Caki2 (cell line): ENCODE measurements at regions not wholly inside any gene's neighbourhood (a gene's known extent, or its start where the extent isn't known, plus 50 kb on each side); places are given as distances from the start of the nearest gene placed in this dataset.
A peak's percentile ranks its signal among the peaks of the same experiment; 100 is the strongest.
"Not testable (repeated sequence)": the region's sequence is repeated elsewhere in the genome, so short reads cannot be mapped to it uniquely, and the experiment has no call there.

Experiments
- DNase-seq: peaks from one replicate; pipeline ENCODE4 v3.0.0-alpha.2; 2015; ENCODE audit warnings: low read depth
- in situ Hi-C: cut with HindIII; loops from 2 replicates; pipeline ENCODE4 v1.10.0; 2016; ENCODE audit warnings: low sequenced_read_pairs, low pct_unique_long_range_greater_than_20kb, mixed read lengths

DNA sequence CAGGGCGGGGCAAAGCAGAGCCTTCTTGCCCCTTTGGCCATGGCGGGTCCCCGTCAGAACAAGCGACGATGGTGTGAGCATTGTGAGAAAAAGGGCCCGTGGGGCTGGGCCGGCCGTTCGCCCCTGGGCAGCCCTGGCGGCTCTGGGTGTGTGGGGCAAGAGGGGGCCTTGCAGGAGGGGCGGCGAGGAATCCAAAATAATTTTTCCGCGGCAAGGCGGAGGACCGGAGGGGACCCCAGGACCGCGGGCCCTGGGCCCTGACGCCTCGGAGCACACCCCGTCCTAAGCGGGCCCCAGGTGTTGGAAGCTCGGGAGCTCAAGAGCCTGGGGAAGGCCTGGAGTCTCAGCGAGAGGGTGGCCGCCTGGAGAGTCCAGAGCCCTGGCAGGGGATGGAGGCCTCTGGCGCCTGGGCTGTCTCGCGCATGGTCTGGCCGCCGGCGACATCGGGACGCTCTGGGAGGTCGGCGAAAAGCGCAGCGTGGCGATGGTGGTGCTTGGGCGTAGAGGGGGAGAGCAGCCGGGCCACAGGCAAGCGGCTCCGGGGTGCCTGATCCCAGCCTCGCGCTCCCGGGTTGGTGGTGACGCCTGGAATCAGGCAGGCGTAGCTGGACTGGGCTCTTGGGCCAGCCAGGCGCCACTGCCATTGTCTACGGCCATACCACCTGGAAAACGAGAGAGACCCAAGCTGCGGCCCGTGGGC is 1469.9 kb downstream of the FOXD4L5 start:
- DNase-seq, in situ Hi-C loops: not testable (repeated sequence)

DNA sequence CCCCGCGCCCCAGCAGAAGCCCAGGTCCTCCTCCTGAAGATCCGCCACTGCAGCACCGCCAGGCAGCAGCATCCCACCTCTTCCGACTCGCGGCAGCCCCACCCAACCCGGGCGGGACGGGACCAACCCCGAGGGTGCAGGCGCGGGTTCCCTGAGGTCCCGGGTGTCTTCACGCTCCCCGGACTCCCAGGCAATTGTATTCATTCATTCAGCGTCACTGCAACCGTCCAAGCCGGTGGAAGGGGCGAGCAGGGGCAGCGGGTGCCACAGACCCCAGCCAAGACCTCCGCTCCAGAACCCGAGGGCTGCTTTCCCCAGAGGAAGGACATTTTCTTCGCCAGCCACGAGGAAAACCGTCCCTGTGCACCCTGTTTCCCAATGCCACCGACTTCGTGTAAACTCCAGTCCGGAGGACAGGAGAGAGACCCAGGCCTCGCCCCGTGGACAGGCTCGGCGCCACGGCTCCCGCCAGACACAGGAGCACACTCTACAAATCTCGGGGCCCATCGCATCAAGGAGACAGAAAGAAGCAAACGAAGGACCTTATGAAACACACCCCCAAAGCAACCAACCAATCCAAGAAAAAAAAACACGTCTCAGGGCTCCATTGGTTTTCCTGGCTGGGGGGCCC is 1471.5 kb downstream of the FOXD4L5 start:
- in situ Hi-C loops = not testable (repeated sequence)

DNA sequence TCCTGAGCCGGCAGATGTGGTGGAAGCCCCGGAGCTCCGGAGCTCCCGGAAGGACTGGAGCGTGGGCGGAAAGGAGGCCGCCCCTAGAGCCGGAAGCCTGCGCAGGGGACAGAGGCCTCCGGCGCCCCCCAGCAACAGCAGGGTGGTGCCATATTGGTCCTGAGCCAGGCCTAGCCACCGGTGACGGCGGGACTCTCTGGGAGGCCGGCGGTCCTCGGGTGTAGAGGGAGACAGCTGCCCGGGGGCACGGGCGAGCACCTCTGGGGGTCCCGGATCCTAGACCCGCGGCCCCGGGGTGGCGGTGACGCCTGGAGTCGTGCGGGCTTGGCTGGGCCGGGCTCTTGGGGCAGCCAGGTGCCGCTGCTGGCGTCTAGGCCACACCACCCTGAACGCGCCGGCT is 1472.2 kb downstream of the FOXD4L5 start:
- in situ Hi-C loops, DNase-seq: not testable (repeated sequence)

More for the DNA sequence above, 1471.5 kb downstream of the FOXD4L5 start:
- not testable (repeated sequence) for DNase-seq

DNA sequence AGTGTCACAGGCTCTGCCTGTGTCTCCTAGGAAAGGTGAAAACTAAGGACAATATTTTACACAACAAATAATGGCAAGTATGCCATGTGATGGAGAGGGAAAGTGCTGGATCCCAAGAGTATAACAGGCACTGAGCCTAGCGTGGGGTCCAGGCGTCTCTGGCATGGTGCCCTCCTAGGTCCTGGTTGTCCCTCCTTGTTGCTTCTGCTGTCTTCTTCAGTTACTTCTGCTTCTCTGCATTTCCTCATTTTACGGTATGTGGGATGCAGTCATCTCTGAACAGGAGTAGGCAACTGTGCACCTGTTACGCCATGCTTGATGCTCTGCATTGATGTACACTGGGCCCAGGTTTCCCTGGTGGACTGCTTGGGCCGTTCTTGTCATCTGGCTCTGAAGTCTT is 1480.8 kb downstream of the FOXD4L5 start:
- DNase-seq, in situ Hi-C loops: not testable (repeated sequence)

DNA sequence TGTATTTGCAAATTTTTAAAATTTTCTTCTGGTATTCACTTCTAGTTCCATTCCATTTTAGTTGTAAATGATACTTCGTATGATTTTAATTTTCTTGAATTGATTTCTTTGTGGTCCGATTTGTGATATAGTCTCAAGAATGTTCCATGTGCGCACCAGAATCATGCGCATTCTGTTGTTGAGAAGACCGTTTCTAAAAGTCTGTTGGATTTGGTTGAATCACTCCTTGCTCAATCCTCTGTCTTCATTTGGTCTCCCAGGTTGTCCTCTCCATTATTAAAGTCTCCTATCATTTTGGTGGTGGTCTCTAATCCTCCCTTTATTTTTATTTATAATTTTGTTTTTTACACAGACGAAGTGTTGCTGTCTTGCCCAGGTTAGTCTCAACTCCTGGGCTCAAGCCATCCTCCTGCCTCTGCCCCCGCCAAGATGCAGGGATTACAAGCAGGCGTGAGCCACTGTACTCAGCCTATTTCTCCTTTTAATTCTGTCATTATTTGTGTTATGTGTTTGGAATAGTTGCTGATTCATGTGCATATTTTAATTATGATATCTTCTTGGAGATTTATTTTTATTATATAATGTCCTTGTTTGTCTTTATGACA is 1490.8 kb downstream of the FOXD4L5 start:
- DNase-seq, in situ Hi-C loops: not testable (repeated sequence)

DNA sequence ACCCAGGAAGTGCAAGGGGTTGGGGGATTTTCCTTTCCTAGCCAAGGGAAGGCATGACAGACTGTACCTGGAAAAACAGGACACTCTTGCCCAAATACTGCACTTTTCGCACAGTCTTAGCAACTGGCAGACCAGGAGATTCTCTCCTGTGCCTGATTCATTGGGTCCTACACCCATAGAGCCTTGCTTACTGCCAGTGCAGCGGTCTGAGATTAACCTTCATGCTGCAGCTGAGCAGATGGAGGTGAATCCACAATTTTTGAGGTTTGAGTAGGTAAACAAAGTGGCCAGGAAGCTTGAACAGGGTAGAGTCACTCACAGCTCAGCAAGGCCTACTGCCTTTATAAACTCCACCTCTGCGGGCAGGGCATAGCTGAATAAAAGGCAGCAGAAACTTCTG is 1497.6 kb downstream of the FOXD4L5 start:
- in situ Hi-C loops, DNase-seq: not testable (repeated sequence)

DNA sequence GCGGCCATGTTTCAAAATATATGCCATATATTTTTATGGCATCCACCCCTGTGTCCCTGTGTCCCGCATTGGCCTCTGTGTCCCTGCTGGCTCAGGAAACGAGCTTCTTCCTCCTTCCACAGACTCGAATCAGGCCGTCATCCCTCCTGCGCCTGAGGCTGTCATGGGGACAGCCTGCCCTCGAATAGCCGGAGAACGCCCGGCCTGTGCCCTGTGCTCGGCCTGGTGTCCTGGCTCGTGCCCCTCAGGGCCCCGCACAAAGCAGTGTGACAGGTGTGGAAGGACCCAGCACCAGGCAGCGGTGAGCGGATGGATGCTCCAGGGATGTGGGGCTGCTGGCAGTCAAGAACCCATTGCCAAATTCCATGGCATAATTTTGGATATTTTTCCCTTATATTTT is 1500.0 kb downstream of the FOXD4L5 start:
- DNase-seq, in situ Hi-C loops: not testable (repeated sequence)

DNA sequence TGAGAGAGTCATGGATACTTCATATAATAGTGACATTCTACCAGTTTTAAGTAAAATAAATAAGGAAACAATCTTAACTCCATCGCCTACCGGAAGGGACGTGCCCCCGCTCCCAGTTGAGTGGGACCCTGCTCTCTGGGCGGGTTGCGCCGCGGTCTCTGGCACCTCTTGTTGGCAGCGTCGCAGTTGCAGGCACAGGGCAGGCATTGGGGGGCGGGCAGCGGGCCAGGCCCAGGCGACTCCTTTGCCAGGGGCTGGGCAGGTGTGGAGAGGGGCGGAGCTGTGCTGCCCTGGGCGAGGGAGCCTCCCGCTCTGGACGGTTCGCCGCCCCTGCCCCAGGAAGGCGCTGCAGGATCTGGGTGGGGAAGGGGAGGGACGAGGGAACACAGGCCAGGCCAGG is 1500.6 kb downstream of the FOXD4L5 start:
- in situ Hi-C loops, DNase-seq: not testable (repeated sequence)

DNA sequence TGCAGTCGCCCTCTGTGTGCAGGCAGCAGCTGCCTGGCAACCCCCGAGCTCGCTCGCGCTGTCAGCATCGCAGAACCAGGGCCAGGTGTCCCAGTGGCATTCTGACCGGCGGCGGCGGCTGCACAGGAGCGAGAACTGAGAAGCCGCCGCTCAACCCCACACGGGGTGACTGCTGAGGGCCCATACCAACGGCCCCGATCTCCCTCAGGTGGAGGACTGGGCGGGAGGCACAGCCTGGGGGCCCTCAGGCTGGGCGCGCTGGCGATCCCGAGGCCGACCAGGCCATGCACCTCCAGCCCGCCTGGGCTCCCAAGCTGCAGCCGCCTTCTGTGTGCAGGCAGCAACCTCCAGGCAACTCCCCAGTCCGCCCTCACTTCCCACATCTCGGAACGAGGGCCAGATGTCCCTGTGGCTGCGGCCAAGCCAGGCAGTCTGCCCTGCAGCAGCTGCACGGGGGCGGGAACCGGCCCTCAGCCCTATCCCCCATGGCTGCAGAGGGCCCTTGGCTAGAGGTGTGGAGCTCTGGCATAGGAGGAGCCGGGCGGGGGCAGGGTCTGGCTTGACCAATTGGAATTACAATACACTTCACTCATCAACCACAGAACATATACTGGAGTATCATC is 1503.1 kb downstream of the FOXD4L5 start:
- in situ Hi-C loops, DNase-seq: not testable (repeated sequence)

DNA sequence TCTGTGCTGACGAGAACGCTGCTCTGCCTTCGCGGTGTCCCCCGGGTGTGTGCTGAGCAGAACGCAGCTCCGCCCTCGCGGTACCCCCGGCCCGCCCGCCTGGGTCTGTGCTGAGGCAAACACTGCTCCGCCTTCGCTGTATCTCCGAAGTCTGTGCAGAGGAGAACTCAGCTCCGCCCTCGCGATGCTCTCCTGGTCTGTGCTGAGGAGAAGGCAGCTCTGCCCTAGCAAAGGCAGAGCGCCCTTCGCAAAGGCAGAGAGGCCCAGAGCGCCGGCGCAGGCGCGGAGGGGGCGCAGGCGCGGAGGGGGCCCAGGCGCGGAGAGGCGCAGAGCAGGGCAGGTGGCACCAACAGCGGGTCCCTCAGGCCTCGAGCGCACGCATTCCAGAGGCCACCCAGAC is 1503.6 kb downstream of the FOXD4L5 start:
- peak; percentile 4 for DNase-seq
- in situ Hi-C loops = not testable (repeated sequence)

DNA sequence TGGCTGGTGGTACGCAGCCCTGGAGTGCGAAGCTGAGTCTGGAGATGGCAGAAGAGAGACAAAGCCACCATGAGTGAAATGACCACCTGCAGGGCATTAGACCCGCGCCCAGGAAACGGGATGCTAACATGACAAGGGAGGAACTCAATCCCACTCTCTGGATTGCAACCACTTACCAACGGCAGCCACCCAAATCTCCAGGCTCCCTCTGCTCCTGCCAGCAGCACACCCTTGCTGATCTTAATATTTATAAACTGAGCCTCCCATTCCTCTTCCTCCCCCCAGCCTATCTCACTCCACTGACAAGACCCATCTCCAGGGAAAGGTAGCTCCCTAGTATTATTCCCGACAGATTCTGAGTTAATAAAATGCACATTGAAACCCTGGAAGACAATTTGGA is 1508.8 kb downstream of the FOXD4L5 start:
- in situ Hi-C loops, DNase-seq: not testable (repeated sequence)

DNA sequence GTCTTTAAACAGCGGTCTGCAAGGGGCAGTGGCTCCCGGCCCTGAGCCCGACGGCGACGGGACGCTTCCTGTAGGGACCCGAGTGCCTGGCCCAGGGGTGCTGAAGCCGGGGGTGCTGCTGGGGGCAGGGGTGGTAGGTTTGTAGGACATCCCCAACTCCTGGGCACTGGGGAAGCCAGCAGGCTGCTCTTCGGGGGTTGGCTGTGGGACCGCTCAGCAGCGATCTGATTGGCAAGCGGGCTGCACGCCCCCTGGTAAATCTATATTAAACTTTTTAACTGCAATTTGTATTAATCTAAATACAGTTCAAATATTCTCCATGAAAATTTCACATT is 1510.0 kb downstream of the FOXD4L5 start:
- in situ Hi-C loops, DNase-seq: not testable (repeated sequence)

DNA sequence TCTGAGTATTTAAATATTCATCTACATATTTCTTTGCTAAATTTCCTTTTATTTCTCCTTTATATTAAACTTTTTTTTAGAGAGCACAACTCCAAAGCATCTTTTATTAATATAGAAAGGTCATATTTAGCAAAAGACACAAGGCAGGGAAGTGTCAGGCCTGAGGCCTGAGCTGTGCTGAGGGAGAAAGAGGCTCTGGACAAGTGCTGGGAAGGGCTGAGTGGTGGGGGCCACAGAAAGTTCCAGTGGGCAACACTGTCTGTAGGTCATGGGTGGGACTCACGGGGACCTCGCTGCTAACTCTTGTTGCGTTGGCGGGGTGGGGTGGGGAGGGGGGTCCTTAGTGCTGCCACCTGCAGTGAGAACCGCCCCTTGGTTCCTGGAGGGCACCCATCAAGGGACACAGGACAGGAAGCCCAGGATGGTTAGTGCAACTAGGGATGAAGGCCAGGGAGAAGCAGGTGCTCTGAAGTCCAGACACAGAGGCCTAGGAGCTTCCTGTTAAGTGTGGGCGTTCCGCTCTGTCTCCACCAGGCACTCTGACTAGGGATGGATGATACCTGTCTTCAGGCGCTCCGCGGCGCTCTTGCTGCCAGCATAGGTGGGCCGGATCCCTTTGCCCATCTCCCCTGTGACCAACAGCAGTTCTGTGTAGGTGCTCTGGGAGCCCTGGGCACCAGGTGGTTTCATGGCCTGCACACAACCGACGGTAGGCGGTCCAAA is 1510.5 kb downstream of the FOXD4L5 start:
- in situ Hi-C loops, DNase-seq: not testable (repeated sequence)

DNA sequence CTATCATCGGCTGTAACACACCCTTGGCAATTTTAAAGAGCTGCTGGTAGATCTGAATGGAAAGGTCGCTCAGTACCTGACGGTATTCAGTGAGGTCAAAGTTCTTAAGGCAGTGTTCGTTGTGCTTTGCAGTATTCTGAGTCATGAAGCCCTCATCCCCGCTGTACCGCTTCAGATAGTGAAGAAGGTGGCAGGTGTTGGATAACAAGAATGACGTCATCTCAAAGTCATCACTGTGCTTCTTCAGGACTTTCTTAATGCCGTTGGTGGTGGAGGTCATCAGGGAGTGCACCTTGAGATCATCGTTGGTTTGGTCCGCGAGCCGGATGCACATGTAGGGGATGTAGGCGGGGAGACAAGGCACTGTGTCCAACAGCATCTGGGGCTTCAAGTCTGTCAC is 1522.8 kb downstream of the FOXD4L5 start:
- DNase-seq, in situ Hi-C loops: not testable (repeated sequence)

DNA sequence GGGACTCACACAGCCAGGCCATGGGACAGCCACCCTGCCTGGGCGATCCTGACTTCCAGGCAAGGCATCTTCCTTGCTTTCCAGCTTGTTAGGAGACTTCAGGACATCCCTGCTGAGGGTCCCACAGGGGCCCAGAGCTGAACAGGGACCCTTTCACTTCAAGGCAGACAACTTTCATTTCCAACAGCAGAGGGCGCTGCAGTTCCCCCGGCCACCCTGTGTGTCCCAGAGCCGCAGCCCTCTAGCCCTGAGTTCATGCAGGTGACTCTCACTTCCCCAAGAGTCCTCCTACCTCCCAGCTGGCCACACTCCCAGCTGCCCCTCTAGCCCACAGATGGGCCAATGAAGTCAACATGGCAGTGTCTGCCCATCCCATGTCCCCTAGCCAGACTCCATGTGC is 1556.0 kb downstream of the FOXD4L5 start:
- in situ Hi-C loops, DNase-seq: not testable (repeated sequence)

DNA sequence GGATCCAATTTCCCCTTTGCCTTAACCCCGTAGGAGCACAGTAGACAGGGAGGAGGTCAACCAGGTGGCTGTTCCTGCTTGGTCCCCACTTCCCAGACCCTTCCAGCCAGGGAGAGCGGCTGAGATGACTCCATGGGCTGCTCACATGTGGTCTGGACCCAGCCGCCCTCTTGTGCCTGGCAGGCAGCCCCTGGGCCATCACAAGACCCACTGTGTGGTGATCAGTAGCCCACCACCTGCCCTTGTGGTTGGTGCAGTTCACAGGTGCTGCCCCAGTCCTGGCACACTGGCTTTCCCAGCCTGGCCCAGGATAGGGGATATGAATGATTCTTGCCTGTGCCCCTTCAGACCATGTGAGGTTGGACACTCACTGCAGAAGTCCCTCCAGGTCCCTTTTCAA is 1556.7 kb downstream of the FOXD4L5 start:
- DNase-seq = no peak

DNA sequence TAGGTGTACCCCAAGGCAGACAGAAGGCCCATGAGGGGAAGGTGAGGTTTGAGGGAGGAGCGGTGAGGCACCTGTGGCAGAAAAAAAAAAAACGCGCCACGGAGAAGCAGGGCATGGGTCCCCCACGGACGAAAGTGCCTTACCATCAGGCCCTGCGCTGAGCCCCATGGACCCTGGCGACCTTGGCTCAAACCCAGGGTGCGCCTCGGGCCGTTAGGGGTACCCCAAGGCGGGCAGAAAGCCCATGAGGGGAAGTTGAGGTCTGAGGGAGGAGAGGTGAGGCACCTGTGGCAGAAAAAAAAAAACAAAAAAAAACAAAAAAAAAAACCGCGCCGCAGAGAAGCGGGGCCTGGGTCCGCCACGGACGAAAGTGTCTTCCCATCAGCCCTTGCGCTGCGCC is 1576.7 kb downstream of the FOXD4L5 start:
- DNase-seq, in situ Hi-C loops: not testable (repeated sequence)

More for the DNA sequence above, 1556.7 kb downstream of the FOXD4L5 start:
- in situ Hi-C loops = no loop called here

DNA sequence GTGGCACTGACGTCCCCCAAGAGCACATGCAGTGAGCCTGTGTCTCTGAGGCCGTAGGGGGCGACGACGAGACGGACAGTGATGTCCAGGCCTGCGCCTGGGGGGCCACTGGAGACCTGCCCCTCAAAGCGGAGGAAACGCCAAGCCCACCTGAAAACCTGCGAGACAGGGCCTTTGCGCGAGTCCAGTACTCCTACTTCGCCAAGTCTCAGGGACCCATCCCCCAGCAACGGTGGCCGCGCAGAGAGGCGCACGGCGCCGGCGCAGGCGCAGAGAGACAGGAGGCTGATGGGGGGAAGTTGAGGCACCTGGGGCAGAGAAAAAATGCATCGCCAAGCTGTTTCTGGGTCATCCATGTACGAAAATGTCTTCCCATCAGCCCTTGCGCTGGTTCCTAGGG is 1580.6 kb downstream of the FOXD4L5 start:
- in situ Hi-C loops = not testable (repeated sequence)

More for the DNA sequence above, 1580.6 kb downstream of the FOXD4L5 start:
- DNase-seq = not testable (repeated sequence)
